HCEC 1CT (cell line): ENCODE measurements at regions not wholly inside any gene's neighbourhood (a gene's known extent, or its start where the extent isn't known, plus 50 kb on each side); places are given as distances from the start of the nearest gene placed in this dataset.

Source experiments
- DNase-seq: peaks from one replicate; pipeline ENCODE4 v3.0.0-alpha.2; 2017

DNA sequence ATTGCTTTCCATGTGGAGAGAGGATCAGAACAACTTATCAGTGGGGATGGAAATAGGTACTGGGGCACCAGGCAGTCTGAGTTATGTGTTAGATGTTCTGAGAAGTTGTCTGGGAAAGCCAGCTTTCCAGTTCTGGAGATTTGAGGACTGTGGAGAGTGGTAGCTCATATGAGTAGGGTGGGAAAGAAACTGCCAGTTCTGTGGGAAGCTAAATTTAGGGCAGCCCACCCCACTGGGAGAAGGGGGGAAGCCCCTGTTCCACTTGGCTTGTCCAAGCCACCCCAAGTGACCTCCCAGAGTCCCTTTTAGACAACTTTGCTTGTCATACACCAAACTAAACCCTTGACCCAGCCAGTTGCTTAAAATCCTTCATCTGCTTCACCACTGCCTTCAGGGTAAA lies 189.5 kb downstream of the REEP3 start:
- DNase-seq, result no peak

DNA sequence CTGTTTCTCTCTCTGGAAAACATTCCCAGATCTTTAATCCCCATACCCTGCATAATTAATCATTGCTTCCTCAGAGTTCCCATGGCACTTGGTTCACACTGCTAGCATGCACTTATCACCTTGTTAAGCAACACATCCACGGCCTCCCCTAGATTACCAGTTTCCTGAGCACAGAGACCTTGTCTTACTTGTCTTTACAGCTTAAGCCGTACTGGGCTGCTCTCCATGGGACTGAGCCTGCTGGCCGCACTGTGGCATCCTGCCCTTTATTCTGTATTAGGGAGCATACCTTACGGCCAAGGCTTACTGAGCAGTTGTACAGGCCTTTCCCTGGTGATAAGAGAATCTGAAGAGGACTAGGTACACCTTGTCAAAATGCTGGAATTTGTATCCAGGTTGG lies 190.2 kb downstream of the REEP3 start:
- no peak for DNase-seq

DNA sequence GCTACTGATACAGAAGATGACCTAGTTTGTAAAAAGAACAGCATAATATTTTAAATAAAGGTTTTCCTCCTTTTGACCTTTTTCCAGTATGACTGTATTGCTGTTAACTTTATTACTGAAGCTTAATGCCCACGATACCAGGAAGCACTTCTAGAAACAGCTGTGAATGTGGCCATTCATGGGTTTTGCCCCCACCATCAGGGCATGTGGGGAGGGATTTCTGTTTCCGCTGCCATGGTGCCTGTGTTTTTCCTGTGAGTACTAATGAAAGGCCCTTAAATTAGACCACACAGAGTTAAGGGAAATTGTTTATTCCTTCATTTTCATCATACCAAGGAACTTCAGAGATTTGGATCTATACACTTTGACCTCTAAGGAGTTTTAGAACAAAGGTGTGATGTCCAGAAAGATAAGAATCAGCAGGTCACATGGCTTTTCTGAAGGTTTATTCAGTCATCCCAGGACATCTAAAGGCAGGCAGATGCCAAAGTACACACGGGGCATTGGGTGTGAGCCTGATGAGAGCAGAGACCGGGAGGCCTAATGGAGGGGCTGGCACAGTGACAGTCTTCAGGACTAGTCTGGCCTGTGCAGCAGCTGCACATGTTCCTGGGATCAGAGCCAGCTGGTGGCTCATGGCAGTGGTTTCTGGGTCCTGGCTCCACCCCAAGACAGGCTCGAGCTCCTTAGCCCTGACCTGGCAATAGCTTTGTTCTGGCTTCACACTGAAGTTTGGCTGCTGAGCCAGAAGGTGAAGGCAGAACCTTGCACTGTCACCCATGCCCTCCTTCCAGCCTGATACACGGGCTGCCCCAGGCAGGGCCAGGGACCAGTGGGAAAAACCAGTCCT lies 190.9 kb downstream of the REEP3 start:
- peak; percentile 98 for DNase-seq

DNA sequence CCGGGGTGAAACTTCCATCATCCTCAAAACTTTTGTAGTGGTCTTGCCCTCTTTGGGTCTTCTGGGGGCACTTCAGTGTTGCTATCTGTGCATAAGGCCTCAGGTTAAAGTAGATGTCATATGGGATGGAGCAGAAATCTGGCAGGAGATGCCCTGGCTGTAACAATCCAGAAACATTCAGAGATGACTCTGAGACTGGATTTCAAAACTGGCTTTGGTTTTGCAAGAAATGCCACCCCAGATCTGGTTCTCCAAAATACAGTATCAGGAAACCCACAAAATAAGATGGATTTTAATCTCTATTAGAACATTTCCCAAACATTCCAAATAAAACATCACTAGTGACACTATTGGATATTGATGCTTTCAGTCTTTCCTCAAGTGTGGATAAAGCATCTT lies 191.5 kb downstream of the REEP3 start:
- no peak for DNase-seq

DNA sequence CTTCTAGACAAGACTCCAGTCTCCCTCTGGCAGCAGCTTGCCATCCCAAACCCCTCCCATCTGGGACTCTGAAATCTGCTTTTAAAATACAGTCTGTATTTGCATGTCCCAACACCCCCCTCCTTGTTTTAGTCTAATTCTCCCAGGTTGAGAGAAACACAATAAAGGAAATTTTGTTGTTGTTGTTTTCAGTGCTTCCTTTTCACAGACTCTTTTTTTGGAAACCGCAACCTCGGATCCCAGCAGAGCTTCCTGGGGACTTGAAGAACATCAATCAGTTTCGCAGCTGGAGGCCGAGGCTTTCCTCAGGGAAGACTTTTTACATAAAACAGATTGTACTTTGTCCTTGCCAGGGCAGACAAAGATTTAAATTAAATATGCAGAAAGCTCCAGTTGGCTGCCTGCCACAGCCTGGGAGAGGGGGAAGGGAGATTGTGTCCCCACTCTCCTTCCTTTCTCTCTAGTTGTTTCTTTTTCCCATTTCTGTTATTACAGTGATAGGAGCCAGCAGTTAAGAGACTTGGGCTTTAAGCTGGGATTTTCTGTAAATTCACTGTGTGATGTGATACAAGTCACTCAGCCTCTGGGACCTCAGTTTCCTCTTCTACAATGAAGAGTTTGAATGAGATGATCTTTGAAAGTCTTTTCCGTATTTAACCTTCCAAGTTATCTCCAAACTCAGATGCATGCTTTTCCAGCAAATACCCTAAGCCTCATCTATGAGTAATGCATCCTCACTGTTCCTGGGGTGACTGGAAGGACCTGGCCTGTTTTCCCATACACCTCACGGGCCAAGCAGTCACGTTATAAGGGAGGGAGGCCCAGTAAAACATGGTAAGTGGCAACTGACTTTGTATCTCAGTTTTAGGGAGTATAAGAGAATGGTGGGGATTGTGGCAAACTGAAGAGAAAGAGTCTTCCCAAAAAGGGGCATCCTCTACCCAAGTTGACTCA lies 192.3 kb downstream of the REEP3 start:
- peak; percentile 73 for DNase-seq

DNA sequence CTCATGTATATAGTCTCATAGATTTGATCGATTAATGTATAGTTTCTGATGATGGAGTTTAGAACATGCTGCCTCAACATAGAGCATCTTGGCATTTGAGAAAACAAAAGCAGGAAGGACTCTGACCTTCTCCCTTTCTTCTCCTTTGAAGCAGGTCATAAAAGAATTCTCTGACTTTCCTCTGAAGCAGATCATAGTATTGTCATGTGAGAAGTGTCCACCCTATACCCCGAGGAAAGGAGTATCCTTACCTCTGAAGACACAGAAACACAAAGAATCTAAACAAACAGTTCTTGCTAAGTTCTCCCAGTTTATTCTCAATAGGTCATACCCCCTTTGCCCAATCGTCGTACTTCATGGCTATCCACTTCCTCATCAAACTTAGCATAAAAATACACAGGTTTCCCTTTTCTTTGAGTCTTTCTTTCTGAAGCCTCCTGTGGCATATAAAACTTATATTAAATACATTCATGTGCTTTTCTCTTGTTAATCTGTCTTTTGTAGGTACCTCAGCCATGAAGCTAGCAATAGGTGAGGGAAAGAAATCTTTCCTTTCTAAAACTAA lies 194.9 kb downstream of the REEP3 start:
- DNase-seq, result no peak

- DNase-seq, result no peak
Measured at GRCh38 chr10:63717027-63717715, 196.0 kb downstream of the REEP3 start.

GRCh38 chr10:63718006-63718405 lies 196.8 kb downstream of the REEP3 start:
- DNase-seq, result no peak

GRCh38 chr10:63718421-63718820 lies 197.2 kb downstream of the REEP3 start:
- no peak for DNase-seq

DNA sequence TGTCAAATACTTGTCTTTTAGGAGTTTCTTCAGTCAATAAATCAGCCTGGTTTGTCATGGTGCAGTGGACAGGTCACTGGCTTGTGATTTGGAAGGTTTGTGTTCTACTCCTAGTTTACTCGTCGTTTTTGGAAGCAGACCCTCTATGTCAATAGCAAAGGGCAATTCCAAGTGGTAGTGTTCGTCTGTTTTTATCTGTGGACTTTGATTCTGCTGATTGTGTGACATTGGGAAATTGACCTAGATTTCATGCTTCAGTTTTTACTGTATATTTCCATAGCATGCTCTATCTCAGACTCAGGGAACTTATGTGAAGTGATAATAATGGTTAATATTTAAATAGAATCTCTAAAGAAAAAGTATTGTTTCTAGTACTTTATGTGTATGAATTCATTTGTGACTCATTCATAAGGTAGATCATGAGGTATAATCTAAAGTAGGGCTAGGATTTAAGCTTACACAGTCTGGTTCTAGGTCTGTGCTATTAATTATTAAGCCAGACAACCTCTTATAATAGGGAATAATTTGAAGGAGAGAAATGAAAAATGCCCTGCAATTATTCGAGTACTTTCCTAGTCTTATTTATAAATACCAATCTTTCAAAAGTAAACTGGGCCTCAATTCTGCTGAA lies 198.1 kb downstream of the REEP3 start:
- no peak for DNase-seq

- DNase-seq, result peak; percentile 48
Measured at GRCh38 chr10:63720072-63720537, 198.9 kb downstream of the REEP3 start.

- no peak for DNase-seq
Measured at GRCh38 chr10:63720676-63721075, 199.5 kb downstream of the REEP3 start.

- DNase-seq, result no peak
Measured at GRCh38 chr10:63722537-63722936, 201.3 kb downstream of the REEP3 start.

DNA sequence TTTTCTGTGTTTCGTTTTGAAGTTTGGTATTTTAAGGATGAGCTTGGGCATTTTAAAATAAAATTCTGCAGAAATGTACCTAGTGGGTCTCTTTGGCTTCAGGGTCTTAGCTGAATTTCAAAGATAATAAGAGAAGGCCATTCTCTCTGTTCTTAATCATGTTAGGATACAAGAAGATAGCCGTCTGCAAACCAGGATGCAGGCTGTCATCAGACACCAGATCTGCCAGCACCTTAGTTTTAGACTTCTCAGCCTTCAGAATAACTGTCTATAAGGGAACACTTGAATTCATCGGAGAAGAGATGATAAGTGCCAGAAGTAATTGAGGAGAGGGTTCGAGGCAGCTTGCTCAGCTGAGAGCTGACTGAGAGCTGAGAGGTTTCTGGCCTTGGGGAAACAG lies 202.1 kb downstream of the REEP3 start:
- DNase-seq, result no peak

GRCh38 chr10:63723741-63724140 lies 202.5 kb downstream of the REEP3 start:
- no peak for DNase-seq

DNA sequence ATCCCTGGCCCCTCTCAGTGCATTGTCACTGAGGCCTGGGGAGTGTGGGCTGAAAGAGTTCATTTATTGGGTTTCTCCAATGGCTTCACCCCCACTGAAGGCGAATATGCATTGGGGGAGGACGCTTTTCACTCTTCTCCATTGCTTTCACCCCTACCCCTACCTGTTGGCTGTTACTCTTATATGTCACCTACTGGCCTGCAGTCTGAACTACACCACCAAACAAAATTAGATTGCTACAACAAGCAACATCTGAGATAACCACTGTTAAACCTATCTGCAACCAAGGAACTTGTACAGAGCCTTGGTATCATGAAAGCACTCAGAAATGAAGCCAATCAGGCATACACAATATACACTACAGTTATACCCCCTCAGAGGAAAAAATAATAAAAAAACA lies 203.7 kb downstream of the REEP3 start:
- no peak for DNase-seq

GRCh38 chr10:63726867-63727266 lies 205.7 kb downstream of the REEP3 start:
- DNase-seq, result no peak

GRCh38 chr10:63727636-63728035 lies 206.4 kb downstream of the REEP3 start:
- DNase-seq, result no peak

GRCh38 chr10:63735305-63735704 lies 214.1 kb downstream of the REEP3 start:
- no peak for DNase-seq

GRCh38 chr10:63738410-63738809 lies 217.2 kb downstream of the REEP3 start:
- peak; percentile 80 for DNase-seq

DNA sequence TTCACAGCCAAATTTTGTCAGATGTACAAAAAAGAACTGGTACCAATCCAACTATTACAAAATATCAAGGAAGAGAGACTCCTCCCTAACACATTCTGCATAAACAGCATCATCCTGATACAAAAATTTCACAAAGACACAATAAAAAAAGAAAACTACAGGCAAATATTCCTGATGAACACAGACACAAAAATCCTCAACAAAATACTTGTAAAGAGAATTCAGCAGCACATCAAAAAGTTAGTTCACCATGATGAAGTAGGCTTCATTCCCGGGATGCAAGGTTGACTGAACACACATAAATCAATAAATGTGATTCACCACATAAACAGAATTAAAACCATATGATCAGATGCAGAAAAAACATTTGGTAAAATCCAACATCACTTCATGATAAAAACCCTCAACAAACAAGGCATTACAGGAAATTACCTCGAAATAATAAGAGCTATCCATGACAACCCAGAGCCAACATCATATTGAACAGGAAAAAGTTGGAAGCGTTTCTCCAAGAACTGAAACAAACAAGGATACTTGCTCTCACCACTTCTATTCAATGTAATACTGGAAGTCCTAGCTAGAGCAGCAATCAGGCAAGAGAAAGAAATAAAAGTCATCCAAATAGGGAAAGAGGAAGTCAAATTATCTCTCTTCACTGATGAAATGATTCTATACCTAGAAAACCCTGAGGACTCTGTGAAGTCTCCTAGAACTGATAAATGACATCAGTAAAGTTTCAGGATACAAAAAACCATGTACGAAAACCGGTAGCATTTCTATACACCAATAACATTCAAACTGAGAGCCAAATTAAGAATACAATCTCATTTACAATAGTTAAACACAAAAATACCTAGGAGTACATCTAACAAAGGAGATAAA lies 223.1 kb downstream of the REEP3 start:
- peak; percentile 39 for DNase-seq
